Tibial nerve (tissue), 4 donors: ENCODE measurements at regions not wholly inside any gene's neighbourhood (a gene's known extent, or its start where the extent isn't known, plus 50 kb on each side); places are given as distances from the start of the nearest gene placed in this dataset.

Experiments
- DNase-seq, 2 donors: peaks; one replicate each; pipeline ENCODE4 v3.0.0-alpha.2; 2019; ENCODE audit warnings: low spot score in 2 of 2
- H3K27ac ChIP-seq, 4 donors: fragments of 200-600 bp; sonication (generic) in 3 of 4; one replicate each; pipeline ENCODE4 v1.5.1; 2017 to 2019; ENCODE audit warnings: mild to moderate bottlenecking in 1 of 4
- H3K27me3 ChIP-seq, 2 donors: fragments of 200-600 bp; sonication (generic) in 1 of 2; one replicate each; pipeline versions ENCODE4 v1.5.1 to v1.6.0; 2017 to 2019
- H3K36me3 ChIP-seq, 3 donors: fragments of 200-600 bp; sonication (generic); one replicate each; pipeline ENCODE4 v1.5.1; 2018 to 2019
- H3K4me1 ChIP-seq, 4 donors: fragments of 200-600 bp; sonication (generic) in 3 of 4; one replicate each; pipeline ENCODE4 v1.5.1; 2017 to 2019
- H3K4me3 ChIP-seq, 4 donors: fragments of 200-600 bp; sonication (generic) in 3 of 4; one replicate each; pipeline ENCODE4 v1.5.1; 2017 to 2019; ENCODE audit warnings: mild to moderate bottlenecking in 1 of 4, moderate library complexity in 1 of 4
- H3K9me3 ChIP-seq, 4 donors: fragments of 200-600 bp; sonication (generic) in 3 of 4; one replicate each; pipeline ENCODE4 v1.5.1; 2017 to 2019
- CTCF ChIP-seq, 5 experiments: fragments of 200-600 bp in 3 of 5; fragments of 450-650 bp in 2 of 5; sonication (generic) in 3 of 5; IDR thresholded peaks; one replicate each; pipeline ENCODE4 v1.5.1; 2016 to 2019; ENCODE audit warnings: antibody characterized with exemption in 5 of 5, mild to moderate bottlenecking in 3 of 5, moderate library complexity in 2 of 5
- EP300 ChIP-seq, 2 donors: sonication (generic); formaldehyde crosslinking; IDR thresholded peaks; one replicate each; pipeline ENCODE4 v1.6.1; 2017; ENCODE audit warnings: antibody characterized with exemption in 2 of 2, mild to moderate bottlenecking in 1 of 2
- POLR2A ChIP-seq, 2 donors: fragments of 450-650 bp; IDR thresholded peaks; one replicate each; pipeline ENCODE4 v1.6.1; 2017; ENCODE audit warnings: antibody characterized with exemption in 2 of 2, mild to moderate bottlenecking in 2 of 2, moderate library complexity in 2 of 2
- WGBS, 2 donors: methylation state at CpG; one replicate each; pipeline ENCODE4 v1.1.5; 2018; 5-methylcytosine and 5-hydroxymethylcytosine counted together

- no peak for TF ChIP-seq EP300 (IDR thresholded peaks at IDR 0.05)
- H3K27me3 ChIP-seq = no peaks in the 10 kb centered on the region
- no peak for DNase-seq
- 41 to 53% methylated on average over 4 of the region's 4 CpGs for WGBS, 2 donors
- H3K36me3 ChIP-seq = no peaks in the 10 kb centered on the region
- no peaks in the 10 kb centered on the region for H3K4me1 ChIP-seq
- no peaks in the 10 kb centered on the region for H3K9me3 ChIP-seq
- no peak overlapping the region for H3K4me3 ChIP-seq
- no peak overlapping the region for H3K27ac ChIP-seq
Measured at GRCh38 chr6:134732763-134733162, 217.1 kb downstream of the ALDH8A1 start.

DNA sequence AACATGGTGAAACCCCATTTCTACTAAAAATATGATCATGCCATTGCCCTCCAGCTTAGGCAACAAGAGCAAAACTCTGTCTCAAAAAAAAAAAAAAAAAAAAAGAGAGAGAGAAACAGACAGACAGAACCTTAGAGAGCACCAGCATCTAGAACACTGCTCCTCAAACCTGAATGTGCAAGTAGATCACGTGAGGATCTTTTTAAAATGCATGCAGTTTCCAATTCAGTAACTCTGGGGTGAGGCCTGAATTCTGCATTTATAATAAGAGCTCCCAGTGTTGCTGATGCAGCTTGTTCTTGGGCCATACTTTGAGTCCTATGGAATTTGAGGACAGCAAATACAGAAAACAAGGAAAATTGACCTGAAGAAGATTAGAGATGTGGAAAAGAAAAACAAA, 218.3 kb downstream of the ALDH8A1 start:
- H3K4me3 ChIP-seq = no peak overlapping the region
- H3K27me3 ChIP-seq = no peaks in the 10 kb centered on the region
- no peaks in the 10 kb centered on the region for H3K9me3 ChIP-seq
- no peaks in the 10 kb centered on the region for H3K36me3 ChIP-seq
- no peaks in the 10 kb centered on the region for H3K4me1 ChIP-seq
- WGBS, 2 donors = 86% methylated on average over 1 of the region's 1 CpG
- no peak for DNase-seq
- no peak overlapping the region for H3K27ac ChIP-seq
- TF ChIP-seq POLR2A (IDR thresholded peaks at IDR 0.05) (no peak), CTCF (IDR thresholded peaks at IDR 0.05) (no peak), EP300 (IDR thresholded peaks at IDR 0.05) (no peak)

DNA sequence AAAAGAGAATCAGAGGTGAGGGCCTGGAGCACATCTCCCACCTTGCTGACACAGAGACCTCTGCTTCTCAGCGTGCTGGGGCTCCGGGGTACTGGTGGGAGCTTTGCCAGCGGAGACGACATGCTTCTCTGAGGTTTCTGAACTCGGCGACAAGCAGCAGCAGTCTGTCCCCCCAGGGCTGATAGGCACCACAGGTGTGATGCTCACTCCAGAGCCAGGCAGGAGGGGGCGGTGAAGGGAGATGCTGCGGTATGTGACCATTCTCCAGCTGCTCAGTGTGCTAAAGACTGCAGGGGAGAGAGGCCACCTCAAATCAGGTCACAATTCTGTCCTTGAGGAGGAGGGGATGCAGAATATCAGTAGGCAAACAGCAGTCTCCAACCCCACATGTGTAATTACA, 219.9 kb downstream of the ALDH8A1 start:
- 82 to 87% methylated on average over 8 of the region's 8 CpGs for WGBS, 2 donors
- Histone ChIP-seq H3K27me3 (no peaks in the 10 kb centered on the region), H3K27ac (no peak overlapping the region), H3K36me3 (no peaks in the 10 kb centered on the region), H3K9me3 (no peaks in the 10 kb centered on the region), H3K4me1 (peaks cover 0 to 5% (median 0%) of the 10 kb centered on the region in 4 donors), H3K4me3 (no peak overlapping the region)
- no peak for DNase-seq
- no peak for TF ChIP-seq CTCF (IDR thresholded peaks at IDR 0.05)
- TF ChIP-seq POLR2A (IDR thresholded peaks at IDR 0.05) = no peak
- no peak for TF ChIP-seq EP300 (IDR thresholded peaks at IDR 0.05)

- H3K27ac ChIP-seq = no peak overlapping the region
- TF ChIP-seq EP300 (IDR thresholded peaks at IDR 0.05) (no peak), POLR2A (IDR thresholded peaks at IDR 0.05) (no peak), CTCF (IDR thresholded peaks at IDR 0.05) (no peak)
- H3K27me3 ChIP-seq = no peaks in the 10 kb centered on the region
- peaks cover 0 to 9% (median 2%) of the 10 kb centered on the region in 4 donors for H3K4me1 ChIP-seq
- DNase-seq = no peak
- H3K9me3 ChIP-seq = no peaks in the 10 kb centered on the region
- H3K4me3 ChIP-seq = no peak overlapping the region
- H3K36me3 ChIP-seq = no peaks in the 10 kb centered on the region
- WGBS, 2 donors = 75 to 76% methylated on average over 4 of the region's 4 CpGs
Measured at GRCh38 chr6:134729561-134729960, 220.3 kb downstream of the ALDH8A1 start.

GRCh38 chr6:134727081-134727480, 222.8 kb downstream of the ALDH8A1 start:
- no peaks in the 10 kb centered on the region for H3K9me3 ChIP-seq
- H3K27me3 ChIP-seq = no peaks in the 10 kb centered on the region
- no peaks in the 10 kb centered on the region for H3K36me3 ChIP-seq
- H3K4me3 ChIP-seq = no peak overlapping the region
- DNase-seq = no peak
- H3K27ac ChIP-seq = no peak overlapping the region
- H3K4me1 ChIP-seq = peaks cover 0 to 34% (median 8%) of the 10 kb centered on the region in 4 donors
- 51 to 63% methylated on average over 2 of the region's 2 CpGs for WGBS, 2 donors
- TF ChIP-seq EP300 (IDR thresholded peaks at IDR 0.05) (no peak), CTCF (IDR thresholded peaks at IDR 0.05) (no peak), POLR2A (IDR thresholded peaks at IDR 0.05) (no peak)

DNA sequence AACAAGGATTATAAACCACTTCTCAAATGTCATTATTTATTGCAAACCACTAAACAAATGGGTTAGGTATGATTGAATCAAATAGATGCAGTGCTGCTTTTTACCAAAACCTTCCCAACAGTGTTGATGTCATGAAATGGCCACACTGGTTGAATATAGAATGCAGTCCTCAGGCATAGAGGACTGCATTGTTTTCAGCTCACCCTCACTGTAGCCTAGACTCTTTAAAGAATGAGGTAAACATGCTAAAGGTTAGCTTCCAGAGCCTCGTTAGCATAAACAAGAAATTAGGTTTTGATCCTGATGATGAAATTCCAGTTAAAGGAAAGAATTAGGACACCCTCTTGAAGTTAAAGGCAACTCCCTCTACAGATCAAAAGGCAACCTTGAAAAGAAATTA, 224.3 kb downstream of the ALDH8A1 start:
- Histone ChIP-seq H3K4me1 (peaks cover 0 to 42% (median 9%) of the 10 kb centered on the region in 4 donors), H3K36me3 (no peaks in the 10 kb centered on the region), H3K4me3 (no peak overlapping the region), H3K9me3 (no peaks in the 10 kb centered on the region), H3K27me3 (no peaks in the 10 kb centered on the region), H3K27ac (no peak overlapping the region)
- 43 to 52% methylated on average over 1 of the region's 1 CpG for WGBS, 2 donors
- TF ChIP-seq POLR2A (IDR thresholded peaks at IDR 0.05) (no peak), CTCF (IDR thresholded peaks at IDR 0.05) (no peak), EP300 (IDR thresholded peaks at IDR 0.05) (no peak)
- DNase-seq = no peak
